ENCODE measurements at regions not wholly inside any gene's neighbourhood (a gene's known extent, or its start where the extent isn't known, plus 50 kb on each side); places are given as distances from the start of the nearest gene placed in this dataset.
A peak's percentile ranks its signal among the peaks of the same experiment; 100 is the strongest.

DNA sequence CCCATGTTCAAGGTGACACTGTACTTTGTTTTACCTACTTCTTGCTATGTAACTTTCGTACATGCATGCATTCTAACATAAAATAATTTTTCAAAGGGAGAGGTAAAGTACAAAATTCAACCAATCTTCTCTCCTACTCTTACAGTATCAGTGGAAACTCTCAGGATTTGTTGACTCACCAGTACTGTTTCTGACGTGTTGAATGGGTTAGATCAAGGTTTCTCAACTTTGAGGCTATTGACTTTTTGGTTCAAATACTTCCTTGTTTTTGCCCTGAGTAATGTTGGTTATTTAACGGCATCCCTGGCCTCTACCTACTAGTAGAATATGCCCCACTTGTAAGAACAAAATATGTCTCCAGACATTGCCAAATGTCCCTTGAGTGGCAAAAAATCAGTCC, 94.6 kb upstream of the SMAD1 start:
- no peaks in the 10 kb centered on the region for H3K36me3 ChIP-seq (replicated peaks)
- no peak overlapping the region for H3K4me3 ChIP-seq
- no peak for DNase-seq (ENCODE audit: low spot score in 2 of 2)
- 0 out of 2 replicates have a peak, but pooled peaks cover 10% of the 10 kb centered on the region for H3K27me3 ChIP-seq (ENCODE audit: low read depth)
- no peaks in the 10 kb centered on the region; the same call in 1 of the 2 replicates for H3K9me3 ChIP-seq
- in situ Hi-C loops (cut with MboI; ENCODE audit: low sequenced_read_pairs) = no loop called here
- H3K4me1 ChIP-seq = no peaks in the 10 kb centered on the region

DNA sequence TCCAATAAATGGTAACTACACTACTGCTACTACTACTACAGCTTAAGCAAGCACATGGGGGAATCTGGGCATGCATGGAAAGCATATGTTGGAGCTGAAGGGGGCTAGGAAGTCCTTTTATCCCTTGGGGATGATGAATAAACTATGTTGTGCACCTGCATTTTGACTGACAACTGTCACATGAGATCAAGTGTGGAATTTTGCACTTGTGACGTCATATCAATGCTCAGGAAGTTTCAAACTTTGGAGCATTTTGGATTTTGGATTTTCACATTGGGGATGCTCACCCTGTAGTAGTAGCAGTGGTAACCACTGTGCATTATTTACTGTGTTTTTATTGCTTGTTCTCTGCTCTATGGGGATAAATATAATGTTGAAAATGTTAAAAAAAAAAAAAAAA, 100.5 kb upstream of the SMAD1 start:
- no peaks in the 10 kb centered on the region for H3K36me3 ChIP-seq (replicated peaks)
- H3K27me3 ChIP-seq (ENCODE audit: low read depth) = 0 out of 2 replicates have a peak, but pooled peaks cover 4% of the 10 kb centered on the region
- DNase-seq (ENCODE audit: low spot score in 2 of 2) = no peak
- in situ Hi-C loops (cut with MboI; ENCODE audit: low sequenced_read_pairs) = no loop called here
- no peak overlapping the region for H3K4me3 ChIP-seq
- no peaks in the 10 kb centered on the region for H3K4me1 ChIP-seq
- H3K9me3 ChIP-seq = no peaks in the 10 kb centered on the region; the same call in 1 of the 2 replicates

DNA sequence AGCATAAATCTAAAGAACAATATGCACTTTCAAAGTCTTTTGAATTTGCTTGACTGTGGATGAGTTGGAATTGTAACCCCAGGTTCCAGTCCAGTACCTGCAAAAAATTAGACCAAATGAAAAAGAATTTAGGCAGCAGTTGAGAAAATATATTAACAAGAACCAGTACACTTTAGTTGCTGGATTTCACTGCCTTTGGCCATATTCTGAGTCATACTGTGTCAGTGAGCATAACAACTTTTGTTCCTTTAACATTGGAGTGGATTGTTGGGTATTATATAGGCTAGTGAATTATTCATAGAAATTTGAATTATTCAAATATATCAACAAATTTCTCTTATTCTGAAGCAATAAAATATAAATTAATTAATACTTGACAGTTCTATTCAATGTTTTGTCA, 101.5 kb upstream of the SMAD1 start:
- no peaks in the 10 kb centered on the region; the same call in 1 of the 2 replicates for H3K9me3 ChIP-seq
- 0 out of 2 replicates have a peak, but pooled peaks cover 2% of the 10 kb centered on the region for H3K27me3 ChIP-seq (ENCODE audit: low read depth)
- DNase-seq (ENCODE audit: low spot score in 2 of 2) = no peak
- H3K36me3 ChIP-seq (replicated peaks) = no peaks in the 10 kb centered on the region
- in situ Hi-C loops (cut with MboI; ENCODE audit: low sequenced_read_pairs) = no loop called here
- no peak overlapping the region for H3K4me3 ChIP-seq
- no peaks in the 10 kb centered on the region for H3K4me1 ChIP-seq

DNA sequence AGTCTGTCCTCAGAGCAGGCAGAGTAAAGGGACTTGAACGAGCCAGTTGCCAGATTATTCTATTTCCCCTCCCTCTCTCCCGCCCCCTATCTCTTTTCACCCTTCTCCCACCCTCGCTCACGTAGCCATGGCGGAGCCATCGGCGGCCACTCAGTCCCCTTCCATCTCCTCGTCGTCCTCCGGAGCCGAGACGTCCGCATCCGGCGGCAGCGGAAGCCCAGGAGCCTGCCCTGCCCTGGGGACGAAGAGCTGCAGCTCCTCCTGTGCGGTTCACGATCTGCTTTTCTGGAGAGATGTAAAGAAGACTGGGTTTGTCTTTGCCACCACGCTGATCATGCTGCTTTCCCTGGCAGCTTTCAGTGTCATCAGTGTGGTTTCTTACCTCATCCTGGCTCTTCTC, 106.2 kb upstream of the SMAD1 start:
- no peak overlapping the region for H3K4me3 ChIP-seq
- H3K36me3 ChIP-seq (replicated peaks) = no peaks in the 10 kb centered on the region
- H3K4me1 ChIP-seq = no peaks in the 10 kb centered on the region
- H3K9me3 ChIP-seq = no peaks in the 10 kb centered on the region
- in situ Hi-C loops (cut with MboI; ENCODE audit: low sequenced_read_pairs) = no loop called here
- DNase-seq (ENCODE audit: low spot score in 2 of 2) = no peak
- no peaks in the 10 kb centered on the region for H3K27me3 ChIP-seq (ENCODE audit: low read depth)

DNA sequence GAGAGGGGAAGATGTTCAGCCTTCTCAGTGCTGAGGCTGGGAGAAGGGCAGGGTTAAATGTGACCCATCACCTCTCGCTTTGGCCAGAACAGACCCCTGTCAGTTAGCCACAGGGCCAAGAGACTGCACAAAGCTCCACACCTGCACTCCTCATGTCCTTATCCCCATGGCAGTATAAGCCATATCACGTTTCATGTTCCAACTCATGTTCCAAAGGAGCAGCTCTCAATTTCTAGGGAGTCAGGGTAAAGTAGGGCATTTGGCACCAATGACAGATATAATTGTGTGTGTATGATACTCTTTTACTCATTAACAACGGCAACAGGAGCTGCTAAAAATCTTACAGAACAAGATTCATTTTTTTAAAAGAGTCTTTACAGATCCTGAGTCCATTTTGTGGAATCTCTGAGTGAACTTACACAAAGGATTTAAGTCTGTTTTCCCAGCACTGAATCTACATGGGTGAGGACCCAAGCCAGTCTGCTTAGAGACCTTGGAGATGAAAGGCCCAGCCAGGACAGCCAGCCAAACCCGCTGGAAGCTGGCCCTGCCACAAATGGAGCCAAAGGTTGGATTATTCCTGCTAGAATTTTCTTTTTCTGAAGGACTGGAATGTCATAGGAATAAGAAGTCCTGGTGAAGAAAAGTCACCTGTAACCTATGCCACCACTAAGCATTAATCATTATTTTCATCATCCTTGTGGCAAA, 129.1 kb upstream of the SMAD1 start:
- Histone ChIP-seq H3K9me3 (no peaks in the 10 kb centered on the region), H3K36me3 (replicated peaks) (no peaks in the 10 kb centered on the region), H3K4me1 (no peaks in the 10 kb centered on the region), H3K27me3 (ENCODE audit: low read depth) (no peaks in the 10 kb centered on the region), H3K4me3 (no peak overlapping the region)
- DNase-seq (ENCODE audit: low spot score in 2 of 2) = no peak
- in situ Hi-C loops (cut with MboI; ENCODE audit: low sequenced_read_pairs) = no loop called here

- no peaks in the 10 kb centered on the region for H3K27me3 ChIP-seq (ENCODE audit: low read depth)
- no peaks in the 10 kb centered on the region for H3K9me3 ChIP-seq
- no peak for DNase-seq (ENCODE audit: low spot score in 2 of 2)
- H3K4me3 ChIP-seq = no peak overlapping the region
- no peaks in the 10 kb centered on the region for H3K4me1 ChIP-seq
- in situ Hi-C loops (cut with MboI; ENCODE audit: low sequenced_read_pairs) = no loop called here
- no peaks in the 10 kb centered on the region for H3K36me3 ChIP-seq (replicated peaks)
Measured at GRCh38 chr4:145351922-145352321, 129.7 kb upstream of the SMAD1 start.

DNA sequence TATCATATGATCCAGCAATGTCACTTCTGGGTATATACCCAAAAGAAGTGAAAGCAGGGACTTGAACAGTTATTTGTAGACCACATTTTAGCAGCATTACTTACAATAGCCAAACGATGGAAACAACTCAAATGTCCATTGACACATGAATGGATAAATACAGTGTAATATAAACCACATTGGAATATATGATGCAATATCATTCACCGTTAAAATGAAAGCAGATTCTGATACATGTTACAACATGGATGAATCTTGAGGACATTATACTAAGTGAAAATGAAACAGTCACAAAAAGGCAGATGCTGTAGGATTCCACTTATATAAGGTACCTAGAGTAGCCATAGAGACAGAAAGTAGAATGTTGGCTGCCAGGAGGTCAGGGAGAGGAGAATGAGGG, 130.5 kb upstream of the SMAD1 start:
- in situ Hi-C loops (cut with MboI; ENCODE audit: low sequenced_read_pairs) = no loop called here
- no peak for DNase-seq (ENCODE audit: low spot score in 2 of 2)
- H3K27me3 ChIP-seq (ENCODE audit: low read depth) = no peaks in the 10 kb centered on the region
- no peaks in the 10 kb centered on the region for H3K36me3 ChIP-seq (replicated peaks)
- H3K9me3 ChIP-seq = no peaks in the 10 kb centered on the region
- no peaks in the 10 kb centered on the region for H3K4me1 ChIP-seq
- no peak overlapping the region for H3K4me3 ChIP-seq

DNA sequence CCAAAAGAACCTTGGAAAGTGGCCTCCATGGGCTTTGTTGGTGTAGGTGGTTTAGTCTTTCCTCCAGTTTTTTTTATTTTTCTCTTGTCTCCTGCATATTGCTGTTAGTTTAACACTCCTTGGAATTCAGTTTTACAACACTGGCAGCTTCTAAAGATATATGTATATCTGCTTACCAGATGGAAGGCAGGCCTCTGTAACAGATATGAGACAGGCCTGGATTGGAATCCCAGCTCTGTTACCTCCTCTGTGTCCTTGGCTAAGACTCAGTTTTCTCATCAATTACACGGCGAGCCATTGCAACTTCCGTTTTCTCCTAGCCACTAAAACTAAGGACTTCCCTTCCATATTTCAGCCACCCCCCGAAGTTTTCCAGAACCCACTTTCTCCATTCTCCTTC, 133.4 kb upstream of the SMAD1 start:
- Histone ChIP-seq H3K36me3 (replicated peaks) (no peaks in the 10 kb centered on the region), H3K4me1 (no peaks in the 10 kb centered on the region), H3K4me3 (no peak overlapping the region), H3K9me3 (no peaks in the 10 kb centered on the region), H3K27me3 (ENCODE audit: low read depth) (no peaks in the 10 kb centered on the region)
- DNase-seq (ENCODE audit: low spot score in 2 of 2) = no peak
- in situ Hi-C loops (cut with MboI; ENCODE audit: low sequenced_read_pairs) = no loop called here

DNA sequence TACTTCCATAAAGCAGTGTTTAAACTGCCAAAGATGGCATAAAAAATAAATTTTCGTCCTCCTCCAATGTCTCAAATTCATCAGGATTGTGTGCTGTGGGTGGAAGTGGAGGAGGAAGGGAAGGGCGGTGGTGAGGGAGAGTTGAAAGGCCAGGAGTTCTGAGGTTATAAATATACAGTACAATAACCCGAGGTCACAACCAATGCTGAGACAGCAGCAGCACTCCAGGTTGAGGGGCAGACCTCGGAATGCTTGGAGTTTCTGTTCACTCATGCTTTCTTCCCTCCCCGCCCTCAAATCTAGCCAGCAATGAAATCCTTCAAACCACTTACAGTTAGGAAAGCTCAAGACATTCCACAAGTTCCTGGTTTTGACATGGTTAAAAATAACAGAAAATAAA, 134.0 kb upstream of the SMAD1 start:
- H3K27me3 ChIP-seq (ENCODE audit: low read depth) = no peaks in the 10 kb centered on the region
- H3K36me3 ChIP-seq (replicated peaks) = no peaks in the 10 kb centered on the region
- no peaks in the 10 kb centered on the region for H3K4me1 ChIP-seq
- no peak for DNase-seq (ENCODE audit: low spot score in 2 of 2)
- H3K4me3 ChIP-seq = no peak overlapping the region
- in situ Hi-C loops (cut with MboI; ENCODE audit: low sequenced_read_pairs) = no loop called here
- no peaks in the 10 kb centered on the region for H3K9me3 ChIP-seq

- in situ Hi-C loops (cut with MboI; ENCODE audit: low sequenced_read_pairs) = no loop called here
Measured at GRCh38 chr4:145346081-145346480, 135.6 kb upstream of the SMAD1 start.

GRCh38 chr4:145345401-145345800, 136.3 kb upstream of the SMAD1 start:
- no peaks in the 10 kb centered on the region for H3K27me3 ChIP-seq (ENCODE audit: low read depth)
- H3K4me3 ChIP-seq = no peak overlapping the region
- in situ Hi-C loops (cut with MboI; ENCODE audit: low sequenced_read_pairs) = no loop called here
- H3K4me1 ChIP-seq = no peaks in the 10 kb centered on the region
- no peaks in the 10 kb centered on the region for H3K9me3 ChIP-seq
- no peak for DNase-seq (ENCODE audit: low spot score in 2 of 2)
- H3K36me3 ChIP-seq (replicated peaks) = no peaks in the 10 kb centered on the region

More at GRCh38 chr4:145346081-145346480, 135.6 kb upstream of the SMAD1 start:
- no peaks in the 10 kb centered on the region for H3K27me3 ChIP-seq (ENCODE audit: low read depth)
- no peak for DNase-seq (ENCODE audit: low spot score in 2 of 2)
- H3K36me3 ChIP-seq (replicated peaks) = no peaks in the 10 kb centered on the region
- no peaks in the 10 kb centered on the region for H3K4me1 ChIP-seq
- H3K4me3 ChIP-seq = no peak overlapping the region
- H3K9me3 ChIP-seq = no peaks in the 10 kb centered on the region

- Histone ChIP-seq H3K4me1 (no peaks in the 10 kb centered on the region), H3K27me3 (ENCODE audit: low read depth) (no peaks in the 10 kb centered on the region), H3K9me3 (no peaks in the 10 kb centered on the region), H3K36me3 (replicated peaks) (no peaks in the 10 kb centered on the region), H3K4me3 (no peak overlapping the region)
- in situ Hi-C loops (cut with MboI; ENCODE audit: low sequenced_read_pairs) = no loop called here
- DNase-seq (ENCODE audit: low spot score in 2 of 2) = no peak
Measured at GRCh38 chr4:145341381-145341780, 140.3 kb upstream of the SMAD1 start.

- H3K4me3 ChIP-seq = no peak overlapping the region
- no peaks in the 10 kb centered on the region for H3K9me3 ChIP-seq
- no peaks in the 10 kb centered on the region for H3K36me3 ChIP-seq (replicated peaks)
- H3K4me1 ChIP-seq = no peaks in the 10 kb centered on the region
- DNase-seq (ENCODE audit: low spot score in 2 of 2) = peak in 1 of 2 experiments; percentile 28
- in situ Hi-C loops (cut with MboI; ENCODE audit: low sequenced_read_pairs) = no loop called here
- H3K27me3 ChIP-seq (ENCODE audit: low read depth) = no peaks in the 10 kb centered on the region
Measured at GRCh38 chr4:145340071-145340675, 141.5 kb upstream of the SMAD1 start.

DNA sequence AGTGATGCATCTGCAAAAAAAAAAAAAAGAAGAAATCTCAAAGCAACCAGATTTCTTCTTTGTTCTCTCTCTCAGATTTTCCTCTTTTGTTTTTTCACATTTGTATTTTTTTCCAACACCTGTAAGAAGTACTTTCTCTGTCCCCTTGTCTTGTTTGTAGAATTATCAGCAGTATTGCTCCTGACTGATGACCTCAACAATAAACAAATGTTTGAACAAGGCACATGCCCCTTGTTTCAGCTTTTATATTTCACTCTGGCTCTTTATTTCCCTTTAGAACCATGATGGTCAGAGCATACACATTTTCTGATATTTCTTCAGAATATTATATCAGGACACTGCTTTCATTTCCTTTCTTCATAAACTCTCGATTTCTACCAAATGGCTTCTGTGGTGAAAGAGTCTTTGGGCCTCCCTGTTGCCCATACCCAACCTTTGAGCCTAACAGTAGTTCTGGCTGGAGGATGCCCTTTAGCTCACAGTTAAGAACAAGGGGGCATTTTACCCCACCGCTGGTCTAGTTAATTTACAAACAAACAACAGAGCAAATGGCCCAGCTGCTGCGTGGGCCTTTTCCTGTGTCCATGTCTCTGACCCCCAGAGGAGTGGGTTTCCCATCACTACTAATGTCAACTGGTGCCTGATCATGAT, 142.5 kb upstream of the SMAD1 start:
- H3K36me3 ChIP-seq (replicated peaks) = no peaks in the 10 kb centered on the region
- in situ Hi-C loops (cut with MboI; ENCODE audit: low sequenced_read_pairs) = no loop called here

More for the DNA sequence above, 142.5 kb upstream of the SMAD1 start:
- Histone ChIP-seq H3K4me1 (no peaks in the 10 kb centered on the region), H3K9me3 (no peaks in the 10 kb centered on the region), H3K27me3 (ENCODE audit: low read depth) (no peaks in the 10 kb centered on the region), H3K4me3 (no peak overlapping the region)
- DNase-seq (ENCODE audit: low spot score in 2 of 2) = no peak

All from HAP-1 (cell line).